C4-2B (cell line): ENCODE measurements at regions not wholly inside any gene's neighbourhood (a gene's known extent, or its start where the extent isn't known, plus 50 kb on each side); places are given as distances from the start of the nearest gene placed in this dataset.

Source experiments
- H3K27ac ChIP-seq: fragments of 450-650 bp; 2 replicates; pipeline ENCODE4 v1.5.1; 2017
- CTCF ChIP-seq: fragments of 450-650 bp; conservative IDR thresholded peaks from 2 replicates; pipeline ENCODE4 v1.5.1; 2017; ENCODE audit warnings: mild to moderate bottlenecking
- ZFX ChIP-seq: fragments of 450-650 bp; IDR thresholded peaks from 2 replicates; pipeline ENCODE4 v1.6.1; 2017

DNA sequence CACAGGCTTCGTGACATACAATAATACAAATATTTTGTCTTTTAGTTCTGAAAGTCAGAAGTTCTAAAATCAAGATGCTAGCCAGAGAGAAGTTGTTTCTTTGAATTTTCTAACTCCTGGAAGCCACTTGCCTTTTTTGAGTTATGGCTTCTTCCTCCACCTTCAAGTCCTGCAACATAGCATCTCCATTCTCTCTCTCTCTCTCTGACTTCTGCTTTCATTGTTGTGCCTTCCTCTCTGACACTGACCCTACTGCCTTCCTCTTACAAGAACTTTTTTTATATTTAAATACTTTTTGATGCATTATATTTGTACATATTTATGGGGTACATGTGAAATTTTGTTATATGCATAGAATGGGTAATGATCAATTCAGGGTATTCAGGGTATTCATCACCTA is 205.9 kb downstream of the MAP2K6 start:
- TF ChIP-seq ZFX (no peak), CTCF (no peak)
- no peak overlapping the region for H3K27ac ChIP-seq

GRCh38 chr17:69625474-69625873 is 211.0 kb downstream of the MAP2K6 start:
- no peak overlapping the region for H3K27ac ChIP-seq
- no peak for TF ChIP-seq CTCF
- no peak for TF ChIP-seq ZFX

GRCh38 chr17:69630056-69630635 is 215.6 kb downstream of the MAP2K6 start:
- TF ChIP-seq CTCF (no peak), ZFX (no peak)
- no peak overlapping the region for H3K27ac ChIP-seq

GRCh38 chr17:69634844-69635243 is 220.3 kb downstream of the MAP2K6 start:
- TF ChIP-seq CTCF = no peak
- TF ChIP-seq ZFX = no peak

GRCh38 chr17:69637446-69638156 is 223.1 kb downstream of the MAP2K6 start:
- TF ChIP-seq CTCF (no peak), ZFX (no peak)
- no peak overlapping the region for H3K27ac ChIP-seq

More at GRCh38 chr17:69634844-69635243, 220.3 kb downstream of the MAP2K6 start:
- H3K27ac ChIP-seq = no peak overlapping the region

- TF ChIP-seq CTCF (no peak), ZFX (no peak)
- no peak overlapping the region for H3K27ac ChIP-seq
These were observed 224.6 kb downstream of the MAP2K6 start for GRCh38 chr17:69639096-69639495.

GRCh38 chr17:69640073-69640472 is 225.6 kb downstream of the MAP2K6 start:
- TF ChIP-seq ZFX (no peak), CTCF (no peak)

More at GRCh38 chr17:69640073-69640472, 225.6 kb downstream of the MAP2K6 start:
- no peak overlapping the region for H3K27ac ChIP-seq
